OCI-LY3 (cell line): ENCODE measurements at regions not wholly inside any gene's neighbourhood (a gene's known extent, or its start where the extent isn't known, plus 50 kb on each side); places are given as distances from the start of the nearest gene placed in this dataset.

Source experiments
- CTCF ChIP-seq: fragments of 200-600, 300-600 bp; sonication (generic); IDR thresholded peaks from 2 replicates; pipeline ENCODE4 v1.5.1; 2014; ENCODE audit warnings: antibody characterized with exemption, low read length, low read depth
- EZH2phosphoT487 ChIP-seq: fragments of 200-600 bp; shearing (Covaris generic); IDR thresholded peaks from 2 replicates; pipeline ENCODE4 v1.6.1; 2018; ENCODE audit warnings: antibody characterized with exemption, mixed run types, low read depth

GRCh38 chr13:81874253-81874652 is 1533.3 kb upstream of the SPRY2 start:
- no peak for TF ChIP-seq CTCF
- no peak for TF ChIP-seq EZH2phosphoT487
